IgD-negative memory B cell (primary cell): ENCODE measurements at regions not wholly inside any gene's neighbourhood (a gene's known extent, or its start where the extent isn't known, plus 50 kb on each side); places are given as distances from the start of the nearest gene placed in this dataset.

ENCODE experiments used
- H3K27ac Mint-ChIP-seq, 3 donors: one replicate each; pipeline ENCODE4 v1.8.0; 2020 to 2022; ENCODE audit warnings: mild to moderate bottlenecking in 3 of 3, mixed read lengths in 3 of 3, moderate library complexity in 1 of 3
- H3K27me3 Mint-ChIP-seq: one replicate; pipeline ENCODE4 v1.8.0; 2021; ENCODE audit warnings: mixed read lengths
- H3K36me3 Mint-ChIP-seq: one replicate; pipeline ENCODE4 v1.8.0; 2020; ENCODE audit warnings: mild to moderate bottlenecking, mixed read lengths
- H3K4me1 Mint-ChIP-seq, 3 donors: one replicate each; pipeline ENCODE4 v1.8.0; 2020 to 2022; ENCODE audit warnings: mixed read lengths in 3 of 3, mild to moderate bottlenecking in 1 of 3
- H3K4me3 Mint-ChIP-seq, 4 donors: one replicate each; pipeline ENCODE4 v1.8.0; 2020 to 2022; ENCODE audit warnings: mild to moderate bottlenecking in 4 of 4, mixed read lengths in 4 of 4, moderate library complexity in 3 of 4
- H3K9me3 Mint-ChIP-seq, 3 donors: one replicate each; pipeline ENCODE4 v1.8.0; 2020 to 2021; ENCODE audit warnings: mixed read lengths in 3 of 3, mild to moderate bottlenecking in 1 of 3

DNA sequence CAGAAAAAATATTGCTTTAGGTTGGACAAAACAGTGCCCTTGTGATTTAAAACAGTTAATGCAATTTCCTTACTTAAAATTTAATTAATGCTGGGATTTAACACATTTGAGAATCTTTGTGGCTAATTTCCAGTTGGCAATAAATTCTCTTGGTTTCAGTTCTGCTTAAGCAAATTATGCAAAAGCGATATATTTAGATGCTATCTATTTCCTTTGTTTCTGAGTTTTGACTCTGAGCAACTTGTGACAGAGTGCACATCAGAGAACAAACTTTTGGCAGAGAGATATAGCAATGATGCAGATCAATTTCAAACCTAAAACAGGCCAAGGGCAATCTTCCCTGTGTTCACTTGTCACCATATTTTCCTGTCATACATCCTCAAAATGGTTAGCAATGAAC lies 933.6 kb upstream of the ZWINT start:
- no peaks in the 10 kb centered on the region for H3K36me3 Mint-ChIP-seq
- no peaks in the 10 kb centered on the region for H3K27me3 Mint-ChIP-seq
- H3K27ac Mint-ChIP-seq, result peak overlapping the region in 1 of 3 donors; percentile 55
- no peaks in the 10 kb centered on the region for H3K9me3 Mint-ChIP-seq
- peaks cover 11 to 19% (median 12%) of the 10 kb centered on the region in 3 donors for H3K4me1 Mint-ChIP-seq
- H3K4me3 Mint-ChIP-seq, result peak overlapping the region in 2 of 4 donors; percentile 10 to 30

DNA sequence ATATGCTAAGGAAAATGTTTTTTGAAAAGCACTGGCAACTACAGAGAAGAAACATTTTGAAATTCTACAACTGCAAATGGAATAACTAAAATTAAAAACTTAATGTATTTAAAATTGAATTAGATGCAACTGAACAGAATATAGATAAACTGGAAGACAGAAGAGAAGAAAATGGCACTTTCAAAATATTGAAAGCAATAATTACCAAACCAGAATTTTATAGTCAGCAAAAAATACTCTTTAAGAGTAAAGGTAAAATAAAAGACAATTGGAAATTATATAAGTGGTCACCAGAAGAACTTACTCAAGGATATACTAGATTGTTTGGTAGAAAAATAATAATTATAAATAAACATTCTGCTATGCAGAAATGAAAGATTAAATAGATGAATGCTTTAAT lies 927.7 kb upstream of the ZWINT start:
- H3K4me3 Mint-ChIP-seq, result no peak overlapping the region
- H3K4me1 Mint-ChIP-seq, result peaks cover 4 to 8% (median 8%) of the 10 kb centered on the region in 3 donors
- H3K27ac Mint-ChIP-seq, result no peak overlapping the region
- H3K27me3 Mint-ChIP-seq, result no peaks in the 10 kb centered on the region
- peaks cover 0 to 5% (median 0%) of the 10 kb centered on the region in 3 donors for H3K9me3 Mint-ChIP-seq
- no peaks in the 10 kb centered on the region for H3K36me3 Mint-ChIP-seq

DNA sequence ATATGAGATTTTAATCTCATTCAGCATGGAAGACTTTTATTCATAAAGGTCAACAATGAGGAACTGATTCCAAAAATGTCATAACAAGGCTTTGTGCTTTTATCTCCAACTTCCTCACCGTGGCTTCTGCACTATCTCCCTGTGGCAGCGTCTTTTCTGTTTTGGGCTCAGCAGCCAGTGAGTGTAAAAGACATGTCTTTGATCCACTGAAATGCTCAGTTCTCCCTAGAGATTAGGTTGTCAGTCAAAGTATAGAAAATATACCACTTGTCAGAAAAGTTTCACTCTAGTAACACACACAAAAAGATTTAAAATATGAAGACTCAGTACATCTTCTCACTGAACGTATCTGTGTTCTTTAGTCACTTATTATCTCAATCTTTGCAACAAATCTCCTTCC lies 901.8 kb upstream of the ZWINT start:
- H3K27ac Mint-ChIP-seq, result no peak overlapping the region
- no peak overlapping the region for H3K4me3 Mint-ChIP-seq
- H3K4me1 Mint-ChIP-seq, result peaks cover 0 to 3% (median 2%) of the 10 kb centered on the region in 3 donors
- H3K9me3 Mint-ChIP-seq, result peaks cover 0 to 3% (median 0%) of the 10 kb centered on the region in 3 donors
- no peaks in the 10 kb centered on the region for H3K36me3 Mint-ChIP-seq
- no peaks in the 10 kb centered on the region for H3K27me3 Mint-ChIP-seq

GRCh38 chr10:57260175-57260574 lies 899.1 kb upstream of the ZWINT start:
- H3K9me3 Mint-ChIP-seq, result peaks cover 0 to 3% (median under 1%) of the 10 kb centered on the region in 3 donors
- H3K4me3 Mint-ChIP-seq, result no peak overlapping the region
- H3K27ac Mint-ChIP-seq, result no peak overlapping the region
- no peaks in the 10 kb centered on the region for H3K27me3 Mint-ChIP-seq
- no peaks in the 10 kb centered on the region for H3K36me3 Mint-ChIP-seq
- peaks cover 0 to 3% (median 2%) of the 10 kb centered on the region in 3 donors for H3K4me1 Mint-ChIP-seq

- H3K36me3 Mint-ChIP-seq, result no peaks in the 10 kb centered on the region
- H3K27ac Mint-ChIP-seq, result no peak overlapping the region
- no peaks in the 10 kb centered on the region for H3K27me3 Mint-ChIP-seq
- H3K4me1 Mint-ChIP-seq, result peaks cover 0 to 9% (median 2%) of the 10 kb centered on the region in 3 donors
- H3K9me3 Mint-ChIP-seq, result peaks cover 0 to 2% (median 0%) of the 10 kb centered on the region in 3 donors
- no peak overlapping the region for H3K4me3 Mint-ChIP-seq
Observed at GRCh38 chr10:57249615-57250281, 888.7 kb upstream of the ZWINT start.

DNA sequence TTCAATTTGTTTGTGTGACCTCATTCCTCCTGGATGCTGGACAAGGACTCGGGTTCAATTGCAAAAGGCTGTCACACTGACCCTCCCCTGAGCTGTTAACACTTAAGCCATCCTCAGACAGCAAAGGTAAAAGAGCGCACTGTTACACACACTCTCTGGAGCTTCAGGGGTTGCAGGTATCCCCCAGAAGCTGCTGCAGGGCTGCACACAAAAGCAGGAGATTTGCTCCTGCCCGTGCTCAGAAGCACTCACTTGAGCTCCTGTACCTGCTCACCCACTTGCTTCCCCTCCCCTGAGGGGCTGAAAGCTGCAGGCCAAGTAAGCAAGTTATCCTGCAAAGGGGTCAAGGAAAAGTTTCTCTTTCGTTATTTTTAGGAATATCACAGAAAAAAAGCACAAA lies 886.2 kb upstream of the ZWINT start:
- Mint-ChIP-seq H3K27ac (no peak overlapping the region), H3K9me3 (no peaks in the 10 kb centered on the region), H3K27me3 (no peaks in the 10 kb centered on the region), H3K4me3 (no peak overlapping the region), H3K36me3 (no peaks in the 10 kb centered on the region), H3K4me1 (peaks cover 0 to 1% (median 0%) of the 10 kb centered on the region in 3 donors)

DNA sequence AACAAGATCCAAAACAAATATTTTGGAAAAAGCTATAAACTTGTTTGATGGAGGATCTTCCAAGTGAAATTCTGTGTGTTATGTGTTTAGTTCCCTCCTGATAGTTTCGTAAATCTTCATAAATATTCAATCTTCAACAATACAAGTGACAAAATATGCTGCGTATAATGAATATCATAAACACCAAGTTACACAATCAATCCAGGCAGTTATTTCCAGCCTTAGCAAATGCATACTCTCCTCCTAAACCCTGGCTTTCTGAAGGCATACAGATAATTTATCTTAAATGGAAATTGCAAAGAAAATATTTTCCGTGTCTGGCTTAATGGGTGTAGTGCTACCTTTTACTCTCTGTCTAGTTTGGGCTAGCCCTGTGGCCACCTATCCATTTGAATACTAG lies 864.9 kb upstream of the ZWINT start:
- Mint-ChIP-seq H3K4me3 (no peak overlapping the region), H3K4me1 (no peaks in the 10 kb centered on the region), H3K27ac (no peak overlapping the region), H3K36me3 (no peaks in the 10 kb centered on the region), H3K27me3 (no peaks in the 10 kb centered on the region), H3K9me3 (peaks cover 6 to 21% (median 8%) of the 10 kb centered on the region in 3 donors)

DNA sequence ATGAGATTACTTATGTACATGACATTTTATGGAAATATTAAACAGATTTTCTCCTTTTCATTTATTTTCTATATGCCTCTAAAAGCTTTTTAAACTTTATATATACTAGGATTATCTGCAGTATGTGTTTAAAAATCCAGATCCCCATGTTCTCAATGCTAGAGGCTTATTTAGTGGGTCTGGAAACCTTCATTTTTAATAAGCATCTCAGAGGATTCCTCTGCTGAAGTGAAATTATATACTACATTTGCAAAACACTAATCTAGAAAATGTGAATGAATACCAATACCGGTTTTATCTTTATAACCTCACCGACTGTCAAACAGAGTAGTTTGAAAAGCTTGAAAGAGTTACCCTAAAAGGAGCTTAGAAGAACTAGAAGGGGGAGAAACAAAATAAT lies 863.8 kb upstream of the ZWINT start:
- Mint-ChIP-seq H3K9me3 (peaks cover 3 to 14% (median 4%) of the 10 kb centered on the region in 3 donors), H3K27ac (no peak overlapping the region), H3K4me1 (no peaks in the 10 kb centered on the region), H3K36me3 (no peaks in the 10 kb centered on the region), H3K4me3 (no peak overlapping the region), H3K27me3 (no peaks in the 10 kb centered on the region)

DNA sequence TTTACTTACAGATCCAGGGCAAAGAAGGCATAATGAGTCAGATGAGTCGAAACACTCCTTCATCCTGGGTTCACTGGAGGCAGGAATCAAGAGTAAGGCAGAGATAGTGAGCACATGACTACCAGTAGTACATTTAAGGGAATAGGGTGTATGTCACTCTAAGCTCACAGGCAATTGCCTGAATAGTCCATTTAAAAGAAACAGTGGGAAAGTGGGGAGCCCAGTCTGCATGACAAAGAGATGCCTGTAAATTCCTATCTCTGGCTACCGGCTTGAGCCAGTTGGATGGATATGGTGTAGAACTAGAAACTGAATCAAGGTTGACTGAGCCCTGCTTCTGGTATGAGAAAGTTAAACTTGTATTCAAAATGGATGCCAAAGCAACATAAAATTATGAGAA lies 861.5 kb upstream of the ZWINT start:
- Mint-ChIP-seq H3K9me3 (peaks cover 0 to 5% (median 3%) of the 10 kb centered on the region in 3 donors), H3K4me3 (no peak overlapping the region), H3K36me3 (no peaks in the 10 kb centered on the region)

DNA sequence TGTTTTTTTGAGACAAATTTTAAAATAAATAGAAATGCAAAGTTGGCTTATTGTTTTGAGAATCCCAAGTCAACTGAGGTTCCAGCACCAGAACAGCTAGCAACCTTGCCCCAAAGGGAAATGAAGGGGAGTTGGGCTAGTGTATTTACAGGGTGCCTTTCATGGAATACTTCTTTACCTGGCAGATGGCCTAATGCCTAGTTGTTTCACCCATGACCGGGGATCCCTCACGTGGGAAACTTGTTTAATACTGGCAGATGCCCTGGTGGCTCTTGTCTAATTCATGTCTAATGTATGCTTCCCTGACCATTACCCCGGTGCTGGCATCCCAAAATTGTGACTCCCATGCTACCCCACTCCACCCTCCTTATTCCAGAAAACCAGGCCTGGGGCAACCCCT lies 861.1 kb upstream of the ZWINT start:
- no peak overlapping the region for H3K4me3 Mint-ChIP-seq
- H3K27ac Mint-ChIP-seq, result peak overlapping the region in 1 of 3 donors; percentile 13
- H3K9me3 Mint-ChIP-seq, result peaks cover 0 to 5% (median 3%) of the 10 kb centered on the region in 3 donors

More for the DNA sequence above, 861.5 kb upstream of the ZWINT start:
- Mint-ChIP-seq H3K4me1 (no peaks in the 10 kb centered on the region), H3K27ac (peak overlapping the region in 1 of 3 donors; percentile 13), H3K27me3 (no peaks in the 10 kb centered on the region)

GRCh38 chr10:57221674-57222073 lies 860.6 kb upstream of the ZWINT start:
- Mint-ChIP-seq H3K4me1 (no peaks in the 10 kb centered on the region), H3K36me3 (no peaks in the 10 kb centered on the region), H3K27ac (no peak overlapping the region), H3K4me3 (no peak overlapping the region), H3K27me3 (no peaks in the 10 kb centered on the region), H3K9me3 (peaks cover 0 to 3% (median 3%) of the 10 kb centered on the region in 3 donors)

More for the DNA sequence above, 861.1 kb upstream of the ZWINT start:
- Mint-ChIP-seq H3K27me3 (no peaks in the 10 kb centered on the region), H3K4me1 (no peaks in the 10 kb centered on the region), H3K36me3 (no peaks in the 10 kb centered on the region)

- Mint-ChIP-seq H3K4me3 (no peak overlapping the region), H3K27ac (no peak overlapping the region), H3K4me1 (no peaks in the 10 kb centered on the region), H3K36me3 (no peaks in the 10 kb centered on the region), H3K9me3 (peaks cover 0 to 3% (median 3%) of the 10 kb centered on the region in 3 donors), H3K27me3 (no peaks in the 10 kb centered on the region)
Observed at GRCh38 chr10:57218382-57218781, 857.3 kb upstream of the ZWINT start.

DNA sequence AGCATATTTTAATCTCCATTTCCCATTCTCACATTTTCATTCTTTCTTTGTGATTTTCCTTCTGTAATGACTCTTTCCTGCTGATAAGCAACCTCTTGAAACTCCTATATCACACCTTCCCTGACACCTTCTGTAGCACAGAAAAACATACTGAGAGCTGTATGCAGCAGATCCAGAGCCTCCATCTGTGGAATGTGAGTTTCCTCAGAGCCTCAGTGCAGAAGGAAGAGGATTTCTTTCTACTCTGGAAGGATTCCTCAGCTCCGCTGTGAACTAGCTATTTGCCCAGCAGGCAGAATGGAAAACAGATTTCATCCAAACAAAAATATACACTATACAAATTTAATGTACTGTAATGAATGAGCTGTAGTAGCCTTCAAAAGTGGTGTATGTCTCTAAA lies 841.3 kb upstream of the ZWINT start:
- no peaks in the 10 kb centered on the region for H3K4me1 Mint-ChIP-seq
- H3K27me3 Mint-ChIP-seq, result no peaks in the 10 kb centered on the region
- H3K27ac Mint-ChIP-seq, result no peak overlapping the region
- peaks cover 0 to 2% (median 1%) of the 10 kb centered on the region in 3 donors for H3K9me3 Mint-ChIP-seq
- no peaks in the 10 kb centered on the region for H3K36me3 Mint-ChIP-seq
- no peak overlapping the region for H3K4me3 Mint-ChIP-seq

GRCh38 chr10:57188846-57189245 lies 827.8 kb upstream of the ZWINT start:
- Mint-ChIP-seq H3K27me3 (no peaks in the 10 kb centered on the region), H3K36me3 (no peaks in the 10 kb centered on the region), H3K4me1 (no peaks in the 10 kb centered on the region), H3K4me3 (no peak overlapping the region), H3K27ac (no peak overlapping the region), H3K9me3 (peaks cover 0 to 2% (median 0%) of the 10 kb centered on the region in 3 donors)

- peaks cover 0 to 2% (median 2%) of the 10 kb centered on the region in 3 donors for H3K9me3 Mint-ChIP-seq
- H3K27ac Mint-ChIP-seq, result no peak overlapping the region
- H3K4me1 Mint-ChIP-seq, result no peaks in the 10 kb centered on the region
- no peaks in the 10 kb centered on the region for H3K27me3 Mint-ChIP-seq
- no peak overlapping the region for H3K4me3 Mint-ChIP-seq
- no peaks in the 10 kb centered on the region for H3K36me3 Mint-ChIP-seq
Observed at GRCh38 chr10:57186201-57186600, 825.1 kb upstream of the ZWINT start.

- no peaks in the 10 kb centered on the region for H3K9me3 Mint-ChIP-seq
- no peaks in the 10 kb centered on the region for H3K36me3 Mint-ChIP-seq
- no peak overlapping the region for H3K4me3 Mint-ChIP-seq
- no peaks in the 10 kb centered on the region for H3K4me1 Mint-ChIP-seq
- H3K27ac Mint-ChIP-seq, result no peak overlapping the region
- H3K27me3 Mint-ChIP-seq, result no peaks in the 10 kb centered on the region
Observed at GRCh38 chr10:57169597-57169996, 808.5 kb upstream of the ZWINT start.
